Caki2 (cell line): ENCODE measurements at regions not wholly inside any gene's neighbourhood (a gene's known extent, or its start where the extent isn't known, plus 50 kb on each side); places are given as distances from the start of the nearest gene placed in this dataset.
"Not testable (repeated sequence)": the region's sequence is repeated elsewhere in the genome, so short reads cannot be mapped to it uniquely, and the experiment has no call there.

ENCODE experiments used
- DNase-seq: peaks from one replicate; pipeline ENCODE4 v3.0.0-alpha.2; 2015; ENCODE audit warnings: low read depth
- in situ Hi-C: cut with HindIII; loops from 2 replicates; pipeline ENCODE4 v1.10.0; 2016; ENCODE audit warnings: low sequenced_read_pairs, low pct_unique_long_range_greater_than_20kb, mixed read lengths

DNA sequence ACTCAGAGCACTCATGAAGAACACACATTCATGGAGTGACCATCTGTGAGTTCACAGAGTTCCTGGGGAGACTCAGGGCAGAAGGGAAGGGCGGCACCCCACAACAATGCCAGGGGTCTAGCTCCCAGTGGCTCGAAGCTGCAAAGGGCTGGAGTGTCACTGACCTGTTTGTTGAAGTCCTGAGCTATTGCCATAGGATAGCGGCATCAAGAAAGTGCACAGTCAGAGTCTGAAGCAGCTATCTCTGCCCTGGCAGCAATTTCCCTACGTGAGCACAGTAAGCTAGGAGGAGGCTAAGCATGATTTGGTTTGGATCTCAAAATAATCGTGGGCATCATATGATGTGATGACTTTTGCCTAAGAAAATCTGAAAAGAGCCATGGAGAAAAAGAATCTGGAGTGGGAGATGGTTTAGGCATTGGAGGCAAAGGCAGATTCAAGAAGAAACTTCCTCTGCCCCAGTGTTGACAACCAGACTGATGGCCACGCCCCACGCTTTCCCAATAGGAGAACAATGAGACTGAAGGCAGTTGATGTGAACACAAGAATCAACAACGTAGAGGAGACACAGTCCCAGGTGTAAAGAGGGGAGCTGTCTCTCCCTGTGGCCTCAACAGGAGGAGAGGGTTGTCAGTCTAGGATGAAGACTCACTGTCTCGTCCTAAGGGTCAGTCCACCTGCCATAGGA, 100.0 kb upstream of the SLC25A33 start:
- DNase-seq, result no peak
- in situ Hi-C loops, result no loop called here

GRCh38 chr1:9440261-9440660, 99.0 kb upstream of the SLC25A33 start:
- DNase-seq, result no peak
- in situ Hi-C loops, result no loop called here

GRCh38 chr1:9440763-9441194, 98.5 kb upstream of the SLC25A33 start:
- in situ Hi-C loops, result no loop called here
- no peak for DNase-seq

DNA sequence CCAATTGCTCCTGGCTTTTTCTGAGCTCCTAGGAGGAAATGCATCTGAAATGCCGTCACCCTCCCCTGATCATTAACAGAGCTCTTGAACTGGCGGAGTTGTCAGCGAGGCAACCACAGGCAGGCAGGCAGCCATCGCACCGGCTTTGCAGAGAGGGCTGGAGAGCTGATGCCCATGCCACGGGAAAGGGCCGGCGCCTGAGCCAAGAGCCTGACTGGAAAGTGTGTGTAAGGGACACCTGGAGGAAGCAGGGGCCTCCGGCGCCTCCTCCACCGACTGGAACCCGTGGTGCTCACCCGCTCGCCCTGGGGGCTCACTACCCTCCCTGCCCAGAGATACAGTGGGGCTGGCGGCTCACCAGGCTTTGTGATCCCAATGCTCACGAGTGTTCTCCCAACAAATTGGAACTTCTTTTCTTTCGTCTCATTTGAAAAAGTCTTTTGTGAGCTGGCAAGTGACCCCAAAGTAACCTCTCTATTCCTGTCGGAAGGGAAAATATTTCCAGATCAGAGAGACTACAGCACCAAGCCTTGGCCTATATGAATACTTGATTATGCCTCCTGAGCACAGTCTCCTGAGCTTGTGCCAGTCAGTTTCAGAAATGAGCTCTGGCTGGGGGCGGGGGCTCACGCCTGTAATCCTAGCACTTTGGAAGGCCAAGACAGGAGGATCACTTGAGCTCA, 97.7 kb upstream of the SLC25A33 start:
- in situ Hi-C loops, result no loop called here
- DNase-seq, result no peak

DNA sequence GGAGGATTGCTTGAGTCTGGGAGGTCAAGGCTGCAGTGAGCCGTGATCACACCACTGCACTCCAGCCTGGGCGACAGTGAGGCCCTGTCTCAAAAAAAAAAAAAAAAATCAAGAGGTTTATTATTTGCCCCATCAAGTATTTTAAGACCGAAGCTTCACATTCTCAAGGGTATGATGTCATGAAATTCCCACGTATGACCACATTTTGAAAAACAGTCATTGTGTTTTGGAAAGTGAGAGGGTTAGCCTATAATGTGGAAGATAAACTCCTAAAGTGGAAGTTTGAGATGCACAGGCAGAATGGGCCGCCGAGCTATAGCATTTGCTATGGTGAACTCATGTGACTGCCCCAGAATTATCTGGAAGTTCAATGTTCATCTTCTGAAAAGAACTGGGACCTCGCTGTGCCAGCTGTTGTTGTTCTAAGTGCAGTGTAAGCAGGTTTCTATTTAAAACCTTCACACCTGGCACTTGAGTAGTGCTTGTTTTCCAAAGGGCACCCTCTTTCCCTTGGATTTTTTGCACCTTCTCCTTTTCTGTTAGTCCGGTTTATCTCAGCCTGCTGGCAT, 96.9 kb upstream of the SLC25A33 start:
- no peak for DNase-seq

DNA sequence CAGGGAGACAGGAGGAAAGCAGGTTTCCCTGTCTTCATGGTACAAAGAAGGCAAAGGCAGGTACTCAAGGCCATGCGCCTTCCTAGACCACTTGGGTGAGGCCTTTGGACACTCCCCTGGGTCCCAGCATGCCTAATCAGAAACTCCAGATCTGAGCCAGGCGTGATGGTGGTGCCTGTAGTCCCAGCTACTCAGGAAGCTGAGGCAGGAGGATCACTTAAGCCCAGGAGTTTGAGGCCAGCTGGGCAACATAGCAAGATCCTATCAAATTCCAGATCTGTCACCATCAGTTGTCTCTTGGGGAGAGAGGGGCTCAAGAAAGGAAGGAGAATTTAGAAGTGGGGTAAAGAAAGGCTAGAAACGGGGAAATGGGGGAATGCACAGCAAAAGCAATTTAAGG, 96.3 kb upstream of the SLC25A33 start:
- in situ Hi-C loops, result no loop called here
- DNase-seq, result no peak

More for the DNA sequence above, 96.9 kb upstream of the SLC25A33 start:
- in situ Hi-C loops, result no loop called here

GRCh38 chr1:9443913-9444445, 95.3 kb upstream of the SLC25A33 start:
- no peak for DNase-seq
- in situ Hi-C loops, result no loop called here

DNA sequence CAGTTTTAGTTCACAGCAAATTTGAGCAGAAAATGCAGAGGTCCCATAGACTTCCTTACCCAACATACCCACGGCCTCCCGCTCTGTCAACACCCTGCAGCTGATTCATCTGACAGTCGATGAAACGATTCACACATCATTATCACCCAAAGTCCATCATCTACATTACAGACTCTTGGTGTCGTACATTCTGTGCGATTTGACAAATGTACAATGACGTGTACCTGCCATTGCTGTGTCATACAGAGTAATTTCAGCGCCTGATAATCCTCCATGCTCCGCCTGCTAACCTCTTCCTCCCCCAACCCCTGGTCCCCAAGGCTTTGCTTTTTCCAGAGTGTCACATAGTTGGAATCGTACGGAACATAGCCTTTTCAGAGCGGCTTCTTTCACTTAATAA, 94.7 kb upstream of the SLC25A33 start:
- in situ Hi-C loops, result no loop called here
- no peak for DNase-seq

GRCh38 chr1:9445081-9445480, 94.2 kb upstream of the SLC25A33 start:
- in situ Hi-C loops, result not testable (repeated sequence)

DNA sequence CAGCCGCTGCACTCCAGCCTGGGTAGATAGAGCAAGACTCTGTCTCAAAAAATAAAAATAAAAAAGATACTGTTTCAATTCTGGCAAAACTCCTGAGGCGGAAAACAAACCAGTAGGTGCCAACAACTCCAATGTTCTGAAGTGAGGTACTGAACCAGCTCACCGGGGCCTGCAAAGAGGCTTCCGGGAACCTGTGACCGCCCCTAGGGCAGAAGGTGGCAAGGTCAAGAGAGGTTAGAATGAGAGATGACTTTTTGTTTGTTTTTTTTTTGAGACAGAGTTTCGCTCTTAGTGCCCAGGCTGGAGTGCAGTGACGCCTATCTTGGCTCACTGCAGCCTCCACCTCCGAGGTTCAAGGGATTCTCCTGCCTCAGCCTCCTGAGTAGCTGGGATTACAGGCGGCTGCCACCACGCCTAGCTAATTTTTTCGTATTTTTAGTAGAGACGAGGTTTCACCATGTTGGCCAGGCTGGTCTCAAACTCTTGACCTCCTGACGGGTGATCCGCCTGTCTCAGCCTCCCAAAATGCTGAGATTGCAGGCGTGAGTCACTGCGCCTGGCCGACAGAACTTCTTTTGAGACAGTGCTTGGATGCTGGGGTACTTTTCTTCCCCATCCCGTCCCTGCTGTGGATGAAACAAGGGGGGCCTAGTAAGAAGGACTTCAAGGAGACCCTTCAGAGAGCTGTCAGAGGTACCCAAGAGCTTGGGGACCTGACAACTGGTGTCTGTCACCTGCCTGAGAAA, 91.9 kb upstream of the SLC25A33 start:
- in situ Hi-C loops, result no loop called here
- DNase-seq, result no peak

More at GRCh38 chr1:9445081-9445480, 94.2 kb upstream of the SLC25A33 start:
- not testable (repeated sequence) for DNase-seq

- in situ Hi-C loops, result no loop called here
- peak; percentile 35 for DNase-seq
Measured at GRCh38 chr1:9448132-9449109, 90.8 kb upstream of the SLC25A33 start.

DNA sequence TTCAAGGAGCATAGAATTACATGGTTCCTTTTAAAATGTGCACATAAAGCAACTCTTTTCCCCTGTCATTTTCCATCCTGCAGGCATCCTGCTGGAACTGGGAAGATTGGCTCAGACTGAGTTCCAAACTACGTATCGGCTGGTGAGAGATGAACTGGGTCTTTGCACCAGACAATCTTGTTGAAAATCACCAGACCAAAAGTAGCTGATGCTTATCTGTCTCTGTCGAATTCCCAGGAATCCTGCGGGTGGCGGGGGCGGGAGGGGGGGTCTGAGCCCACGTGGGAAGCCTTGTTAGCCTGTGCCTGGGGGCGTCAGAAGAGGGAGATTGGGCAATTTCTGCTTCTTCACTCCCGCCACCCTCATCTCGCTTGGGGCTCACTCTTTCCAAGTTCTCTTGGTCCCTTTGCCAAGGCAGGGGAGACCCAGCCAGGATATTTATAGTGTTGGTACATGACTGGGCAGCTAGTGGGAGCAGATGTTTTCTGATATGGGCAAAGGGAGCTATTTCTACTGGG, 90.1 kb upstream of the SLC25A33 start:
- in situ Hi-C loops, result no loop called here
- DNase-seq, result no peak

GRCh38 chr1:9449976-9450696, 89.1 kb upstream of the SLC25A33 start:
- in situ Hi-C loops, result no loop called here
- no peak for DNase-seq

GRCh38 chr1:9451081-9451480, 88.2 kb upstream of the SLC25A33 start:
- in situ Hi-C loops, result no loop called here
- no peak for DNase-seq

DNA sequence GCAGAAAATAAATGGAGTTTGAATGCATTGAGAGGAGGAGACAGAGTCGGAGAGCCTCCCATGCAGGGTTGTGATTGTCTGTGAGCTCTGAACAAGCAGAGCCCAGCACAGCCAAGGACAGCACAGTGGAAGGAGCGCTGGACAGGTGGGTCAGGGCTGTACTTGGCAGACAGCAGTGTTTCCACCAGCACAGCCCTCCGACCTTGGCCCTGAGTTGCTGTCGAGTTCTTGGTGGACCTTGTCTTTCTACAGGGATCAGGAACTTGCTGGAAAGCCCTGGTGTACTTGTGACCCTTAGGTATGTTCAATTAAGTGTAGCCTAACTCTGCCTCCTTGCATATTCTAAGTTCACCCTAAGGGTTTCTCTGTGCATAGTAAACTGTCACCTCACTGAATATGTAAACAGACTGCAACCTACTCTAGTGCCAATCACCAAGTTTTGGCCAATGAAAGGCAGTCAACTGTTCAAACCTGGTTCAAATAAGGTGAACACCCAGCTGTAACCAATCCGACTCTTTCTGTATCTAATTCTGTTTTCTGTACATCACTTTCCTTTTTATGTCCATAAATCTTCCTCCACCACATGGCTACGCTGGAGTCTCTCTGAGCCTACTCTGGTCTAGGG, 86.6 kb upstream of the SLC25A33 start:
- in situ Hi-C loops, result no loop called here
- no peak for DNase-seq

- no peak for DNase-seq
- in situ Hi-C loops, result no loop called here
Measured at GRCh38 chr1:9453375-9453774, 85.9 kb upstream of the SLC25A33 start.
